ENCODE measurements at regions not wholly inside any gene's neighbourhood (a gene's known extent, or its start where the extent isn't known, plus 50 kb on each side); places are given as distances from the start of the nearest gene placed in this dataset.

DNA sequence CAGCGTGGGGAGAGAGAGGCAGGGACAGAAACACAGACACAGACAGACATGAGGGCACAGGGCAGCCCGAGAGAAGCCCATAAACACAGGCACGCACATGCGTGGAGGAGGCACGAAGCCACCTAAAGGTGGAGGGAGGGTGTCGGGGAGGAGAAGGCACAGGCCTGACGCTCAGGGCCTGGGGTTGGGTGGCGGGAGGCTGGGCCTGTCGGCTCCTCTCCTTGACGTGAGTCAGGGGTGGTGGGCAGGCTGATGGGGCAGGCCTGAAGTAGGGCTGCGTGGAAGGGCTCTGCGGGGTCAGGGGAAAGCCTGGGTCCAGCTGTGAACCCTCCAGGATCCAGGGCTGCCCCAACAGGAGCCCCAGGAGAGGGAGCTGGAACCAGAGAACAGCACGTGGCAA lies 74.2 kb downstream of the EPHB3 start:
- intact Hi-C loops (cut with DNase I; ENCODE audit: low total_unique reads) = no loop called here
- Histone ChIP-seq H3K9me3 (no peaks in the 10 kb centered on the region), H3K4me1 (peaks cover 0 to 6% (median 1%) of the 10 kb centered on the region in 4 donors), H3K4me3 (no peak overlapping the region), H3K27ac (no peak overlapping the region), H3K36me3 (no peaks in the 10 kb centered on the region), H3K27me3 (no peaks in the 10 kb centered on the region)
- no peak for TF ChIP-seq POLR2A (IDR thresholded peaks at IDR 0.05)
- TF ChIP-seq, protein P1, sequence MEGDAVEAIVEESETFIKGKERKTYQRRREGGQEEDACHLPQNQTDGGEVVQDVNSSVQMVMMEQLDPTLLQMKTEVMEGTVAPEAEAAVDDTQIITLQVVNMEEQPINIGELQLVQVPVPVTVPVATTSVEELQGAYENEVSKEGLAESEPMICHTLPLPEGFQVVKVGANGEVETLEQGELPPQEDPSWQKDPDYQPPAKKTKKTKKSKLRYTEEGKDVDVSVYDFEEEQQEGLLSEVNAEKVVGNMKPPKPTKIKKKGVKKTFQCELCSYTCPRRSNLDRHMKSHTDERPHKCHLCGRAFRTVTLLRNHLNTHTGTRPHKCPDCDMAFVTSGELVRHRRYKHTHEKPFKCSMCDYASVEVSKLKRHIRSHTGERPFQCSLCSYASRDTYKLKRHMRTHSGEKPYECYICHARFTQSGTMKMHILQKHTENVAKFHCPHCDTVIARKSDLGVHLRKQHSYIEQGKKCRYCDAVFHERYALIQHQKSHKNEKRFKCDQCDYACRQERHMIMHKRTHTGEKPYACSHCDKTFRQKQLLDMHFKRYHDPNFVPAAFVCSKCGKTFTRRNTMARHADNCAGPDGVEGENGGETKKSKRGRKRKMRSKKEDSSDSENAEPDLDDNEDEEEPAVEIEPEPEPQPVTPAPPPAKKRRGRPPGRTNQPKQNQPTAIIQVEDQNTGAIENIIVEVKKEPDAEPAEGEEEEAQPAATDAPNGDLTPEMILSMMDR (IDR thresholded peaks at IDR 0.05) = no peak
- no peak for TF ChIP-seq EP300 (IDR thresholded peaks at IDR 0.05; ENCODE audit: low read depth)
- no peak for TF ChIP-seq POLR2AphosphoS5 (IDR thresholded peaks at IDR 0.05)
- WGBS, 2 donors (ENCODE audit: low coverage in 1 of 2) = 60 to 82% methylated on average over 1 to 13 of the region's 13 CpGs
- no peak for DNase-seq
- in situ Hi-C loops (cut with MboI; ENCODE audit: low pct_ligation_motif_present in 1 of 4, low pct_unique_long_range_greater_than_20kb in 1 of 4, low sequenced_read_pairs in 3 of 4) = no loop called here

DNA sequence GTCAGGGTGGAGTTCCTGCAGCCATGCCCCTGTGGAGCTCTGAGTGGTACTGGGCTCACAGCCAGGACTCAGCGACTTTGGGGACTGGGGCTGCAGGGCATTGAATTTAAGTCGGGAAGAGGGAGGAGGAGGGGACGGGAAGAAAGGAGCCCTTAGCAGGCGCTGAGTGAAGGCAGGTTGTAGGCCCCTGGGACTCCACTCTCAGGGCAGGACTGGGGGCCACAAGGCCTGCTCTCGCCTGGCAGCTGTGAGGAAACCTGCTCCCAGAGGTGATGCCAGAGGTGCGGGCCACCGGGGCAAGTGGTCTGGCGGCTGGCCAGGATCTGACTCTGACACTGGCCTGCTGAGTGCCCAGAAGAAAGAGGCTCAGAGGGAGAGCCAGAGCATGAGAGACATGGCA lies 73.5 kb downstream of the EPHB3 start:
- Histone ChIP-seq H3K36me3 (no peaks in the 10 kb centered on the region), H3K27me3 (no peaks in the 10 kb centered on the region), H3K27ac (no peak overlapping the region), H3K4me3 (no peak overlapping the region), H3K9me3 (no peaks in the 10 kb centered on the region), H3K4me1 (peaks cover 0 to 6% (median 1%) of the 10 kb centered on the region in 4 donors)
- no peak for DNase-seq
- WGBS, 2 donors (ENCODE audit: low coverage in 1 of 2) = 45% methylated on average over 8 of the region's 8 CpGs; no CpG with 5 or more reads in 1 of the 2 donors
- intact Hi-C loops (cut with DNase I; ENCODE audit: low total_unique reads) (no loop called here), in situ Hi-C loops (cut with MboI; ENCODE audit: low pct_ligation_motif_present in 1 of 4, low pct_unique_long_range_greater_than_20kb in 1 of 4, low sequenced_read_pairs in 3 of 4) (no loop called here)
- TF ChIP-seq POLR2AphosphoS5 (IDR thresholded peaks at IDR 0.05) (no peak), EP300 (IDR thresholded peaks at IDR 0.05; ENCODE audit: low read depth) (no peak), POLR2A (IDR thresholded peaks at IDR 0.05) (no peak)
- TF ChIP-seq, protein P1 (IDR thresholded peaks at IDR 0.05) = no peak

DNA sequence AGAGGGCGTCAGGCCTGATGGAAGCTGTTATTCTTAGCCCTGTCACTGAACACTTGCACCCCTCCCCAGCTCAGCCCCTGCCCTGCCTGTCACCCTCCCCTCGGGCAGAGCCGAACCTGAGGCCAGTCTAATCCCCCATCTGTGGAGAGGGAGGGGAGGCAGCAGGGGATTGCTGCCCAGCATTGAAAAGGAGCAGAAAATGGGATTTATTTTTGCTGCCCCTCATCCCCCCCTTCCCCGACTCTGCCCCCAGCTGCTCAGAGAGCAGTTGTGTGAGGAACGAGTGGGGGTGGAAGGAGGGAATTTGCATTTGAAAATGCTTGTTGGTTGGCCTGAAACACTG lies 71.6 kb downstream of the EPHB3 start:
- intact Hi-C loops (cut with DNase I; ENCODE audit: low total_unique reads) = no loop called here
- no peaks in the 10 kb centered on the region for H3K27me3 ChIP-seq

DNA sequence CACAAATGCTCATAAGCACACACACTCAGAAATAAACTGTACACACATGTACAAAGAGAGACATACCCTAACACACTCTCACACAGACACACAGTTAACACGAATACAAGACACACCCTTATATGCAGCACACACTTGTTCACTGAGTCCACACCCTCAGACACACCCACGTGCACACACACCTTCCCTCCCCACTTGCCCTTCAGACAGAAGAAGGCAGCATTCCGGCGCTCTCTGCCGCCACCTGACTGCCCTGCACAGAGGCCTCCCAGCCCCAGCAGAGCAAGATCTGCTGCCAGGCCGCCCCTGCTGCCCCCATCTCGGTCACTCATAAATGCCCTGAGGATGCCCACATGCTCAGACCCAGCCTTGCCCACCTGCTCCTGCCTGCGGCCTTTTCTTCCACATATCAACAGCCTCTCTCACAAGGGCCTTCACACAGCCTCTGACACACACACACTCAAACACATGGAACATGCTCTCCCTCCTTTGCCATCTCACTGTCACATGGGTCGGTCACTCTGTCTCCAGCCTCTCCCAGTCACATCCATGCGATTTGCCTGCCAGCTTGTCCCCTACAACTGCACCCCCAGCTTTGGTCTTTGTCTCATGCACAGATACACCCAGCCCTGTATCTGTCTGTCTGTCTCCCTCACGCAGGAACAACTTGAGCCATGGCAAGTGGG lies 71.1 kb downstream of the EPHB3 start:
- H3K27ac ChIP-seq = no peak overlapping the region
- intact Hi-C loops (cut with DNase I; ENCODE audit: low total_unique reads) (no loop called here), in situ Hi-C loops (cut with MboI; ENCODE audit: low pct_ligation_motif_present in 1 of 4, low pct_unique_long_range_greater_than_20kb in 1 of 4, low sequenced_read_pairs in 3 of 4) (no loop called here)
- 75% methylated on average over 11 of the region's 11 CpGs; no CpG with 5 or more reads in 1 of the 2 donors for WGBS, 2 donors (ENCODE audit: low coverage in 1 of 2)
- TF ChIP-seq EP300 (IDR thresholded peaks at IDR 0.05; ENCODE audit: low read depth) = no peak
- TF ChIP-seq, protein P1 (IDR thresholded peaks at IDR 0.05) = peak in 1 of 5 experiments; percentile 41
- no peaks in the 10 kb centered on the region for H3K9me3 ChIP-seq
- DNase-seq = peak; percentile 71
- peaks cover 0 to 6% (median 1%) of the 10 kb centered on the region in 4 donors for H3K4me1 ChIP-seq
- no peak overlapping the region for H3K4me3 ChIP-seq
- H3K27me3 ChIP-seq = no peaks in the 10 kb centered on the region
- no peaks in the 10 kb centered on the region for H3K36me3 ChIP-seq

More for the DNA sequence above, 71.6 kb downstream of the EPHB3 start:
- in situ Hi-C loops (cut with MboI; ENCODE audit: low pct_ligation_motif_present in 1 of 4, low pct_unique_long_range_greater_than_20kb in 1 of 4, low sequenced_read_pairs in 3 of 4) = no loop called here
- Histone ChIP-seq H3K9me3 (no peaks in the 10 kb centered on the region), H3K4me1 (peaks cover 0 to 6% (median 1%) of the 10 kb centered on the region in 4 donors), H3K4me3 (no peak overlapping the region), H3K27ac (no peak overlapping the region), H3K36me3 (no peaks in the 10 kb centered on the region)
- 75% methylated on average over 5 of the region's 5 CpGs; no CpG with 5 or more reads in 1 of the 2 donors for WGBS, 2 donors (ENCODE audit: low coverage in 1 of 2)
- no peak for DNase-seq
- TF ChIP-seq POLR2AphosphoS5 (IDR thresholded peaks at IDR 0.05) (no peak), EP300 (IDR thresholded peaks at IDR 0.05; ENCODE audit: low read depth) (no peak), POLR2A (IDR thresholded peaks at IDR 0.05) (no peak)
- TF ChIP-seq, protein P1 (IDR thresholded peaks at IDR 0.05) = no peak

Measured in transverse colon (tissue), 4 donors.